Tibial nerve (tissue), 4 donors: ENCODE measurements at regions not wholly inside any gene's neighbourhood (a gene's known extent, or its start where the extent isn't known, plus 50 kb on each side); places are given as distances from the start of the nearest gene placed in this dataset.

ENCODE experiments used
- DNase-seq, 2 donors: peaks; one replicate each; pipeline ENCODE4 v3.0.0-alpha.2; 2019; ENCODE audit warnings: low spot score in 2 of 2
- H3K27ac ChIP-seq, 4 donors: fragments of 200-600 bp; sonication (generic) in 3 of 4; one replicate each; pipeline ENCODE4 v1.5.1; 2017 to 2019; ENCODE audit warnings: mild to moderate bottlenecking in 1 of 4
- H3K27me3 ChIP-seq, 2 donors: fragments of 200-600 bp; sonication (generic) in 1 of 2; one replicate each; pipeline versions ENCODE4 v1.5.1 to v1.6.0; 2017 to 2019
- H3K36me3 ChIP-seq, 3 donors: fragments of 200-600 bp; sonication (generic); one replicate each; pipeline ENCODE4 v1.5.1; 2018 to 2019
- H3K4me1 ChIP-seq, 4 donors: fragments of 200-600 bp; sonication (generic) in 3 of 4; one replicate each; pipeline ENCODE4 v1.5.1; 2017 to 2019
- H3K4me3 ChIP-seq, 4 donors: fragments of 200-600 bp; sonication (generic) in 3 of 4; one replicate each; pipeline ENCODE4 v1.5.1; 2017 to 2019; ENCODE audit warnings: mild to moderate bottlenecking in 1 of 4, moderate library complexity in 1 of 4
- H3K9me3 ChIP-seq, 4 donors: fragments of 200-600 bp; sonication (generic) in 3 of 4; one replicate each; pipeline ENCODE4 v1.5.1; 2017 to 2019
- EP300 ChIP-seq, 2 donors: sonication (generic); formaldehyde crosslinking; IDR thresholded peaks; one replicate each; pipeline ENCODE4 v1.6.1; 2017; ENCODE audit warnings: antibody characterized with exemption in 2 of 2, mild to moderate bottlenecking in 1 of 2
- POLR2A ChIP-seq, 2 donors: fragments of 450-650 bp; IDR thresholded peaks; one replicate each; pipeline ENCODE4 v1.6.1; 2017; ENCODE audit warnings: antibody characterized with exemption in 2 of 2, mild to moderate bottlenecking in 2 of 2, moderate library complexity in 2 of 2
- WGBS, 2 donors: methylation state at CpG; one replicate each; pipeline ENCODE4 v1.1.5; 2018; 5-methylcytosine and 5-hydroxymethylcytosine counted together
- TF ChIP-seq, protein P1 (sequence below), 5 experiments: fragments of 200-600 bp in 3 of 5; fragments of 450-650 bp in 2 of 5; sonication (generic) in 3 of 5; IDR thresholded peaks; one replicate each; pipeline ENCODE4 v1.5.1; 2016 to 2019; ENCODE audit warnings: antibody characterized with exemption in 5 of 5, mild to moderate bottlenecking in 3 of 5, moderate library complexity in 2 of 5

GRCh38 chr5:3893975-3894374 is 298.3 kb downstream of the IRX1 start:
- Histone ChIP-seq H3K9me3 (peaks cover 0 to 8% (median 0%) of the 10 kb centered on the region in 4 donors), H3K4me1 (no peaks in the 10 kb centered on the region), H3K27ac (no peak overlapping the region), H3K27me3 (no peaks in the 10 kb centered on the region), H3K4me3 (no peak overlapping the region), H3K36me3 (no peaks in the 10 kb centered on the region)
- TF ChIP-seq, protein P1, sequence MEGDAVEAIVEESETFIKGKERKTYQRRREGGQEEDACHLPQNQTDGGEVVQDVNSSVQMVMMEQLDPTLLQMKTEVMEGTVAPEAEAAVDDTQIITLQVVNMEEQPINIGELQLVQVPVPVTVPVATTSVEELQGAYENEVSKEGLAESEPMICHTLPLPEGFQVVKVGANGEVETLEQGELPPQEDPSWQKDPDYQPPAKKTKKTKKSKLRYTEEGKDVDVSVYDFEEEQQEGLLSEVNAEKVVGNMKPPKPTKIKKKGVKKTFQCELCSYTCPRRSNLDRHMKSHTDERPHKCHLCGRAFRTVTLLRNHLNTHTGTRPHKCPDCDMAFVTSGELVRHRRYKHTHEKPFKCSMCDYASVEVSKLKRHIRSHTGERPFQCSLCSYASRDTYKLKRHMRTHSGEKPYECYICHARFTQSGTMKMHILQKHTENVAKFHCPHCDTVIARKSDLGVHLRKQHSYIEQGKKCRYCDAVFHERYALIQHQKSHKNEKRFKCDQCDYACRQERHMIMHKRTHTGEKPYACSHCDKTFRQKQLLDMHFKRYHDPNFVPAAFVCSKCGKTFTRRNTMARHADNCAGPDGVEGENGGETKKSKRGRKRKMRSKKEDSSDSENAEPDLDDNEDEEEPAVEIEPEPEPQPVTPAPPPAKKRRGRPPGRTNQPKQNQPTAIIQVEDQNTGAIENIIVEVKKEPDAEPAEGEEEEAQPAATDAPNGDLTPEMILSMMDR (IDR thresholded peaks at IDR 0.05): no peak
- TF ChIP-seq EP300 (IDR thresholded peaks at IDR 0.05): no peak
- no peak for TF ChIP-seq POLR2A (IDR thresholded peaks at IDR 0.05)
- no peak for DNase-seq
- 87 to 100% methylated on average over 1 of the region's 1 CpG for WGBS, 2 donors

DNA sequence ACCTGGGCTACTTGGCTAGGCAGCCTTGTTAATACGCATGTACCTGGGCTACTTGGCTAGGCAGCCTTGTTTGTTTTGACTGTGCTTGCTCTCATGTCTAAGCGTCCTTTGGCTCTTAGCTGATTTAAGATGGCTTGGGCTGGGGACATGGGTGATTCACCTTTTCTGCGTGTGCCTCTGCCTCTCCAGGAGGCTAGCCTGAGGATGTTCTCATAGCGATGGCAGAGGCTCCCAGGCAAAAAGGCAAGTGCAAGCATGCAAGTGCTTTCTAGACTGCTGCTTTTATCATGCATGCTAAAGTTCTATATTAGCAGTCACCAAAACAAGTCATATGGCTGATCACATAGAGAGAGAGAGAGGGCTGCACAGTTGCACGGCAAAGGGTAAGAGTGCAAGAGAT is 300.5 kb downstream of the IRX1 start:
- WGBS, 2 donors: 88 to 91% methylated on average over 5 of the region's 5 CpGs

DNA sequence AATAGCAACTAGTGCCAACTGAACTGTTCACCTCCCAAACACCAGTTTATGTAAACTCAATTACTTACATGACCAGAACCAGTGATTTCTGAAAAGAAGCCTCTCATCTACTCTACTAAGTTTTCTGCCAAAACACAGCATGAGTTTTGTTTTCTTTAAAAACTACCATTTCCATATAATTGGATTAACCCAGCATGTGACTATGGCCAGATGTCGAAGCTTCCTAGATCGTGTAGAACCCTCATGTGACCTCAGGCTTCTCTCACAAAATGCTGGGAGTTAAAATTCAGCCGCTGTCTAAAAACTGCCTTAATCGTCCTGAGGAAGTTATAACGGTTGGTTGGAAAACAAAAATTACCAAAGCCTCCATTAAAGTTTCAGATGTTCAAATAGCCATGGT is 303.5 kb downstream of the IRX1 start:
- no peak overlapping the region for H3K27ac ChIP-seq
- whole genome bisulfite sequencing, 2 donors: 45 to 54% methylated on average over 5 of the region's 5 CpGs
- no peaks in the 10 kb centered on the region for H3K4me1 ChIP-seq
- H3K4me3 ChIP-seq: no peak overlapping the region
- DNase-seq: no peak
- peaks cover 0 to 8% (median 0%) of the 10 kb centered on the region in 4 donors for H3K9me3 ChIP-seq
- H3K27me3 ChIP-seq: no peaks in the 10 kb centered on the region
- H3K36me3 ChIP-seq: no peaks in the 10 kb centered on the region
- TF ChIP-seq, protein P1 (IDR thresholded peaks at IDR 0.05): no peak
- TF ChIP-seq POLR2A (IDR thresholded peaks at IDR 0.05) (no peak), EP300 (IDR thresholded peaks at IDR 0.05) (no peak)

More for the DNA sequence above, 300.5 kb downstream of the IRX1 start:
- no peak overlapping the region for H3K27ac ChIP-seq
- no peak overlapping the region for H3K4me3 ChIP-seq
- TF ChIP-seq POLR2A (IDR thresholded peaks at IDR 0.05) (no peak), EP300 (IDR thresholded peaks at IDR 0.05) (no peak)
- TF ChIP-seq, protein P1 (IDR thresholded peaks at IDR 0.05): no peak
- no peaks in the 10 kb centered on the region for H3K27me3 ChIP-seq
- no peaks in the 10 kb centered on the region for H3K36me3 ChIP-seq
- DNase-seq: no peak
- no peaks in the 10 kb centered on the region for H3K4me1 ChIP-seq
- peaks cover 0 to 8% (median 0%) of the 10 kb centered on the region in 4 donors for H3K9me3 ChIP-seq

DNA sequence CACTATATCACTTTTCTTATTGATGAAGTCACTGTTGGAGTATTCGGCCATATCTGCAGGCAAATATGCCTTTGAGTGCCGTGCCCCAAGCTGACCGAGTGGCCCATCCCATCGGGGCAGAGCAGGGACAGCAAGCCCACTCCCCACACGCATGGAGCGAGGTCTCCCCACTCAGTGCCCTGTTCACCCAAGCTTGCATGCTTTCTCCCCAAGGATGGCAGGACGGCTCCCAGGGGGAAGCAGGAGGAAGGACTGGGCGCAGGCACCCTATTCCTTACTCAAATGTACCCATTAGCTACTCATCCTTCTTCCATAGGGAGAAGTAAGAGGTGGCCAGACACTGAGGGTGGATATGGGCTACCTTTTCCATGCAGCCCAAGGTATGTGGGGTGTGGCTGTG is 309.0 kb downstream of the IRX1 start:
- WGBS, 2 donors: 90 to 95% methylated on average over 8 of the region's 8 CpGs
- DNase-seq: no peak
- no peak for TF ChIP-seq POLR2A (IDR thresholded peaks at IDR 0.05)
- TF ChIP-seq, protein P1 (IDR thresholded peaks at IDR 0.05): no peak
- no peak for TF ChIP-seq EP300 (IDR thresholded peaks at IDR 0.05)
- Histone ChIP-seq H3K4me1 (no peaks in the 10 kb centered on the region), H3K9me3 (no peaks in the 10 kb centered on the region), H3K36me3 (no peaks in the 10 kb centered on the region), H3K27ac (no peak overlapping the region), H3K4me3 (no peak overlapping the region), H3K27me3 (no peaks in the 10 kb centered on the region)

GRCh38 chr5:3905031-3905430 is 309.4 kb downstream of the IRX1 start:
- no peaks in the 10 kb centered on the region for H3K36me3 ChIP-seq
- DNase-seq: no peak
- TF ChIP-seq EP300 (IDR thresholded peaks at IDR 0.05) (no peak), POLR2A (IDR thresholded peaks at IDR 0.05) (no peak)
- TF ChIP-seq, protein P1 (IDR thresholded peaks at IDR 0.05): no peak
- H3K27me3 ChIP-seq: no peaks in the 10 kb centered on the region
- WGBS, 2 donors: 83 to 88% methylated on average over 7 of the region's 7 CpGs
- no peak overlapping the region for H3K27ac ChIP-seq
- no peak overlapping the region for H3K4me3 ChIP-seq
- H3K9me3 ChIP-seq: no peaks in the 10 kb centered on the region
- H3K4me1 ChIP-seq: no peaks in the 10 kb centered on the region
